GM21390 (cell line): ENCODE measurements at regions not wholly inside any gene's neighbourhood (a gene's known extent, or its start where the extent isn't known, plus 50 kb on each side); places are given as distances from the start of the nearest gene placed in this dataset.

Experiments used
- ATAC-seq: cut with Tn5 transposase; IDR thresholded peaks from one replicate; pipeline ENCODE4 v1.9.1; 2021; ENCODE audit not compliant: unreplicated experiment

- ATAC-seq = no peak
Measured at GRCh38 chr12:60119327-60119726, 523.5 kb downstream of the SLC16A7 start.

GRCh38 chr12:60120199-60120598, 524.4 kb downstream of the SLC16A7 start:
- ATAC-seq = no peak

GRCh38 chr12:60123557-60123956, 527.7 kb downstream of the SLC16A7 start:
- no peak for ATAC-seq

- no peak for ATAC-seq
Measured at GRCh38 chr12:60137513-60137912, 541.7 kb downstream of the SLC16A7 start.

- ATAC-seq = no peak
Measured at GRCh38 chr12:60138526-60138925, 542.7 kb downstream of the SLC16A7 start.

- no peak for ATAC-seq
Measured at GRCh38 chr12:60144395-60144794, 548.6 kb downstream of the SLC16A7 start.

- ATAC-seq = no peak
Measured at GRCh38 chr12:60148109-60148508, 552.3 kb downstream of the SLC16A7 start.

- ATAC-seq = no peak
Measured at GRCh38 chr12:60148831-60149230, 553.0 kb downstream of the SLC16A7 start.

GRCh38 chr12:60152756-60153155, 556.9 kb downstream of the SLC16A7 start:
- no peak for ATAC-seq

GRCh38 chr12:60159761-60160160, 563.9 kb downstream of the SLC16A7 start:
- ATAC-seq = no peak

- ATAC-seq = no peak
Measured at GRCh38 chr12:60162988-60163720, 567.3 kb downstream of the SLC16A7 start.

GRCh38 chr12:60165781-60166180, 570.0 kb downstream of the SLC16A7 start:
- ATAC-seq = no peak

GRCh38 chr12:60168441-60168840, 572.6 kb downstream of the SLC16A7 start:
- no peak for ATAC-seq

- ATAC-seq = no peak
Measured at GRCh38 chr12:60169904-60170303, 574.1 kb downstream of the SLC16A7 start.

- ATAC-seq = no peak
Measured at GRCh38 chr12:60172266-60173211, 576.7 kb downstream of the SLC16A7 start.

- ATAC-seq = no peak
Measured at GRCh38 chr12:60173224-60174170, 577.7 kb downstream of the SLC16A7 start.

GRCh38 chr12:60174476-60174875, 578.6 kb downstream of the SLC16A7 start:
- ATAC-seq = no peak

- no peak for ATAC-seq
Measured at GRCh38 chr12:60174941-60175340, 579.1 kb downstream of the SLC16A7 start.

GRCh38 chr12:60176891-60177290, 581.1 kb downstream of the SLC16A7 start:
- ATAC-seq = no peak

GRCh38 chr12:60180298-60180697, 584.5 kb downstream of the SLC16A7 start:
- ATAC-seq = no peak

- no peak for ATAC-seq
Measured at GRCh38 chr12:60182354-60182753, 586.5 kb downstream of the SLC16A7 start.
